ENCODE measurements at regions not wholly inside any gene's neighbourhood (a gene's known extent, or its start where the extent isn't known, plus 50 kb on each side); places are given as distances from the start of the nearest gene placed in this dataset.

GRCh38 chr15:62306851-62307504 lies 141.9 kb upstream of the C2CD4B start:
- TF ChIP-seq CTCF (IDR thresholded peaks at IDR 0.05; ENCODE audit: low read length) (peak; percentile 63), EZH2 (optimal IDR thresholded peaks at IDR 0.05; ENCODE audit: low read depth, low read length) (no peak), EZH2phosphoT487 (IDR thresholded peaks at IDR 0.05; ENCODE audit: low read length) (no peak)

Data from MM.1S (cell line).